B cell (primary cell): ENCODE measurements at regions not wholly inside any gene's neighbourhood (a gene's known extent, or its start where the extent isn't known, plus 50 kb on each side); places are given as distances from the start of the nearest gene placed in this dataset.

ENCODE experiments used
- ATAC-seq: fragments of 200-7000 bp; cut with Tn5 transposase; one replicate; pipeline ENCODE4 v1.10.0; 2021; ENCODE audit warnings: low read depth, mild to moderate bottlenecking, moderate number of reproducible peaks, moderate library complexity
- CTCF ChIA-PET: fragments of 350-600 bp; sonication (Branson Sonifier 250); formaldehyde crosslinking; loops from one replicate; lab custom pipeline; 2021; ENCODE audit warnings: antibody characterized with exemption, inconsistent platforms; lab: Charles Lee
- POLR2A ChIA-PET: fragments of 350-600 bp; sonication (Branson Sonifier 250); formaldehyde crosslinking; loops from one replicate; lab custom pipeline; 2021; ENCODE audit warnings: antibody characterized with exemption; lab: Charles Lee
- DNase-seq: peaks from one replicate; pipeline ENCODE4 v3.0.0; 2013
- H2AFZ ChIP-seq: 2 replicates; pipeline ENCODE4 v1.6.1; 2012; ENCODE audit warnings: mild to moderate bottlenecking, low read depth, low read length; ENCODE audit not compliant: insufficient read depth, poor library complexity, severe bottlenecking
- H3K27ac ChIP-seq, 2 donors: 1 replicate in 1 of 2; 2 replicates in 1 of 2; pipeline ENCODE4 v1.5.1; 2012 to 2013; ENCODE audit warnings: low read length in 2 of 2, mild to moderate bottlenecking in 2 of 2, moderate library complexity in 1 of 2
- H3K27me3 ChIP-seq, 4 experiments: fragments of 200-600 bp in 1 of 4; sonication (generic) in 1 of 4; replicated peaks in 1 of 4; 1 replicate in 2 of 4; 2 replicates in 2 of 4; pipeline versions ENCODE4 v1.6.1 to v1.7.0; 2013 to 2016; ENCODE audit warnings: low read length in 3 of 4, mild to moderate bottlenecking in 2 of 4, mixed read lengths in 1 of 4, moderate library complexity in 1 of 4; ENCODE audit not compliant: insufficient read depth in 4 of 4, control insufficient read depth in 3 of 4; ENCODE audit errors: control extremely low read depth in 1 of 4
- H3K36me3 ChIP-seq, 2 experiments: replicated peaks in 1 of 2; 1 replicate in 1 of 2; 2 replicates in 1 of 2; pipeline versions ENCODE4 v1.6.1 to v1.7.1; 2013; ENCODE audit warnings: low read length in 1 of 2; ENCODE audit not compliant: insufficient read depth in 2 of 2, control insufficient read depth in 1 of 2; ENCODE audit errors: control extremely low read depth in 1 of 2, extremely low read depth in 1 of 2
- H3K4me1 ChIP-seq, 2 donors: fragments of 200-600 bp in 1 of 2; sonication (generic) in 1 of 2; 1 replicate in 1 of 2; 2 replicates in 1 of 2; pipeline versions ENCODE4 v1.5.1 to v1.6.1; 2013 to 2017; ENCODE audit warnings: low read length in 2 of 2; ENCODE audit not compliant: control insufficient read depth in 2 of 2, insufficient read depth in 2 of 2
- H3K4me2 ChIP-seq: replicated peaks from 2 replicates; pipeline ENCODE3; 2012; ENCODE audit warnings: mild to moderate bottlenecking, low read depth, low read length; ENCODE audit not compliant: poor library complexity, severe bottlenecking
- H3K4me3 ChIP-seq, 5 experiments: fragments of 200-600 bp in 1 of 5; sonication (generic) in 1 of 5; 1 replicate in 3 of 5; 2 replicates in 2 of 5; pipeline versions ENCODE4 v1.5.1 to v1.7.0; 2011 to 2016; ENCODE audit warnings: low read length in 4 of 5, mild to moderate bottlenecking in 4 of 5, low read depth in 2 of 5, control low read depth in 1 of 5, moderate library complexity in 1 of 5; ENCODE audit not compliant: insufficient read depth in 1 of 5; ENCODE audit errors: control extremely low read depth in 1 of 5, extremely low read depth in 1 of 5
- H3K79me2 ChIP-seq: fragments of 200-600 bp; sonication (generic); one replicate; pipeline ENCODE4 v1.6.0; 2016; ENCODE audit warnings: low read length; ENCODE audit not compliant: control insufficient read depth, insufficient read depth
- H3K9ac ChIP-seq: fragments of 200-600 bp; sonication (generic); 2 replicates; pipeline ENCODE4 v1.6.1; 2017; ENCODE audit warnings: mild to moderate bottlenecking, low read length, moderate library complexity
- H3K9me3 ChIP-seq, 3 donors: one replicate each; pipeline versions ENCODE4 v1.6.1 to v1.7.1; 2013; ENCODE audit warnings: low read length in 2 of 3; ENCODE audit not compliant: control insufficient read depth in 2 of 3, insufficient read depth in 1 of 3; ENCODE audit errors: control extremely low read depth in 1 of 3
- H4K20me1 ChIP-seq: 2 replicates; pipeline ENCODE4 v1.6.0; 2012; ENCODE audit warnings: mild to moderate bottlenecking, low read length; ENCODE audit not compliant: insufficient read depth, control insufficient read depth, poor library complexity, severe bottlenecking
- H3K27ac Mint-ChIP-seq: one replicate; pipeline ENCODE4 v1.8.0; 2021; ENCODE audit warnings: mixed read lengths
- H3K27me3 Mint-ChIP-seq: one replicate; pipeline ENCODE4 v1.8.0; 2021; ENCODE audit warnings: mixed read lengths
- H3K4me1 Mint-ChIP-seq: one replicate; pipeline ENCODE4 v1.8.0; 2021; ENCODE audit warnings: mixed read lengths
- H3K4me3 Mint-ChIP-seq: one replicate; pipeline ENCODE4 v1.8.0; 2021; ENCODE audit warnings: mixed read lengths
- H3K9me3 Mint-ChIP-seq: one replicate; pipeline ENCODE4 v1.8.0; 2022; ENCODE audit warnings: mixed read lengths; ENCODE audit not compliant: insufficient read depth
- EZH2 ChIP-seq: IDR thresholded peaks from 2 replicates; pipeline ENCODE4 v1.6.1; 2012; ENCODE audit warnings: borderline replicate concordance, low read depth, mild to moderate bottlenecking, moderate library complexity, low read length; ENCODE audit not compliant: insufficient read depth, poor library complexity, severe bottlenecking
- WGBS: methylation state at CpG from one replicate; pipeline ENCODE4 v1.1.5; 2013; ENCODE audit warnings: missing lambda C conversion rate; ENCODE audit not compliant: insufficient coverage; 5-methylcytosine and 5-hydroxymethylcytosine counted together
- intact Hi-C: fragments of 100-400 bp; cut with micrococcal nuclease; formaldehyde crosslinking; loops from one replicate; pipeline ENCODE4 v1.10.0; 2022
- TF ChIP-seq, protein P1 (sequence below): fragments of 200-600 bp; IDR thresholded peaks from one replicate; pipeline ENCODE4 v1.8.0; 2022; ENCODE audit warnings: antibody characterized with exemption, mild to moderate bottlenecking

DNA sequence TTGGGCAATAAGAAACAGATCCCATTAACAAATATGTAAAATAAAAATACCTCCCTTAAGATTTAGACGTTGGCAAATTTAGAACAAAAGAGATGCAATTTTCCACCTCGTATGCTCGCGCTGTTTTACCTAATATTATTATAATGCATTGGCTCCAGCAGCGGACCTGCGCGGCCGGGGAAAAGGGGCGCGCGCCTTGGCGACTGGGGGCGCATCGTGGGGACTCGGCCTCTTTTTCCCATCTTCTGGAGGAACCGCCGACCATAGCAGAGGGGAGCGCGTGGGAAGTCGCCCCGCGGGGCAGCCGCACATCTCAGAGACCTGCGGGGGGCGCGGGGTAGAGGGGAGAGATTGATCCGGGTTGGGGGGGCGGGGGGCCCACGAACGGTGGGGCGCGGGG, 139.4 kb upstream of the MKI67 start:
- Mint-ChIP-seq H3K27ac (no peak overlapping the region), H3K9me3 (no peaks in the 10 kb centered on the region), H3K27me3 (peaks cover 45% of the 10 kb centered on the region), H3K4me1 (no peaks in the 10 kb centered on the region), H3K4me3 (no peak overlapping the region)
- intact Hi-C loops = loop anchor here (10.0 kb wide), 1 partner anchor 1709 kb away; no protein-coding TSS in a partner anchor
- POLR2A ChIA-PET = no interaction called here
- Histone ChIP-seq H3K4me2 (no peak overlapping the region), H3K4me3 (no peak overlapping the region), H3K9ac (no peak overlapping the region), H3K27ac (no peak overlapping the region), H3K79me2 (no peaks in the 10 kb centered on the region), H3K27me3 (peaks cover 0 to 37% (median 5%) of the 10 kb centered on the region in 4 experiments), H3K36me3 (no peaks in the 10 kb centered on the region), H3K9me3 (no peaks in the 10 kb centered on the region), H4K20me1 (no peaks in the 10 kb centered on the region), H2AFZ (no peak overlapping the region), H3K4me1 (no peaks in the 10 kb centered on the region)
- DNase-seq = no peak
- ATAC-seq = no peak
- 13% methylated on average over 26 of the region's 32 CpGs for whole genome bisulfite sequencing
- TF ChIP-seq EZH2 = no peak
- TF ChIP-seq, protein P1, sequence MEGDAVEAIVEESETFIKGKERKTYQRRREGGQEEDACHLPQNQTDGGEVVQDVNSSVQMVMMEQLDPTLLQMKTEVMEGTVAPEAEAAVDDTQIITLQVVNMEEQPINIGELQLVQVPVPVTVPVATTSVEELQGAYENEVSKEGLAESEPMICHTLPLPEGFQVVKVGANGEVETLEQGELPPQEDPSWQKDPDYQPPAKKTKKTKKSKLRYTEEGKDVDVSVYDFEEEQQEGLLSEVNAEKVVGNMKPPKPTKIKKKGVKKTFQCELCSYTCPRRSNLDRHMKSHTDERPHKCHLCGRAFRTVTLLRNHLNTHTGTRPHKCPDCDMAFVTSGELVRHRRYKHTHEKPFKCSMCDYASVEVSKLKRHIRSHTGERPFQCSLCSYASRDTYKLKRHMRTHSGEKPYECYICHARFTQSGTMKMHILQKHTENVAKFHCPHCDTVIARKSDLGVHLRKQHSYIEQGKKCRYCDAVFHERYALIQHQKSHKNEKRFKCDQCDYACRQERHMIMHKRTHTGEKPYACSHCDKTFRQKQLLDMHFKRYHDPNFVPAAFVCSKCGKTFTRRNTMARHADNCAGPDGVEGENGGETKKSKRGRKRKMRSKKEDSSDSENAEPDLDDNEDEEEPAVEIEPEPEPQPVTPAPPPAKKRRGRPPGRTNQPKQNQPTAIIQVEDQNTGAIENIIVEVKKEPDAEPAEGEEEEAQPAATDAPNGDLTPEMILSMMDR = no peak
- CTCF ChIA-PET = no interaction called here

DNA sequence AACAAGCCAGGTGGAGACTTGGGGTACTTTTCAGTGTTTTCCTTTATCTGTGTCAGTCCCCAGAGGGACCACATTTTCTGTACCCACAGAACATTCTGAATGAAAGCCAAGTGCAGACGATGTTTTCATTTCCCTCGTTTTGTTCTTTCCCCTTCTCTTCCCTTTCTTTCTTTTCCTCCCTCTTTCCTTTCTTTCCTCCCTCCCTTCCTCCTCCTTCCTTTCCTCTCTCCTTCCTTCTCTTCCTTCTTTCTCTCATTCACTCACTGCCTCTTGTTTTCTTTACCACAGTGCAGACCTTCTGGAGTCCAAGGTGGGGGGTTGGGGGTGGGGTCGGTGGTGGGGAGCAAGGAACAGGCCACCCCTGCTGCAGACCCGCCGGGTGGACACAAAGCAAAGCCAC, 141.4 kb upstream of the MKI67 start:
- H3K79me2 ChIP-seq = no peaks in the 10 kb centered on the region
- 42% methylated on average over 2 of the region's 5 CpGs for WGBS
- H4K20me1 ChIP-seq = no peaks in the 10 kb centered on the region
- H3K9me3 ChIP-seq = no peaks in the 10 kb centered on the region
- H3K27me3 ChIP-seq = peaks cover 0 to 36% (median 9%) of the 10 kb centered on the region in 4 experiments
- DNase-seq (no peak), ATAC-seq (no peak)
- intact Hi-C loops = loop anchor here (10.0 kb wide), 1 partner anchor 1707 kb away; no protein-coding TSS in a partner anchor
- H3K27ac ChIP-seq = no peak overlapping the region
- H3K27me3 Mint-ChIP-seq = peaks cover 53% of the 10 kb centered on the region
- no peaks in the 10 kb centered on the region for H3K36me3 ChIP-seq
- H2AFZ ChIP-seq = no peak overlapping the region
- H3K4me3 ChIP-seq = no peak overlapping the region
- ChIA-PET POLR2A (no interaction called here), CTCF (interaction anchor here (0.9 to 1.4 kb wide), 2 partner anchors 57 to 1860 kb away, joined by 3 read pairs; no protein-coding TSS in a partner anchor)
- no peak overlapping the region for H3K27ac Mint-ChIP-seq
- TF ChIP-seq EZH2 = no peak
- TF ChIP-seq, protein P1 = no peak
- H3K4me2 ChIP-seq = no peak overlapping the region
- no peak overlapping the region for H3K4me3 Mint-ChIP-seq
- H3K9ac ChIP-seq = no peak overlapping the region
- H3K4me1 Mint-ChIP-seq = no peaks in the 10 kb centered on the region
- H3K9me3 Mint-ChIP-seq = no peaks in the 10 kb centered on the region
- no peaks in the 10 kb centered on the region for H3K4me1 ChIP-seq
